HepG2 (cell line): ENCODE measurements at regions not wholly inside any gene's neighbourhood (a gene's known extent, or its start where the extent isn't known, plus 50 kb on each side); places are given as distances from the start of the nearest gene placed in this dataset.

Experiments used
- FUBP1 ChIP-seq: sonication (generic); formaldehyde crosslinking; IDR thresholded peaks from 2 replicates; pipeline ENCODE4 v1.5.1; 2020; ENCODE audit warnings: missing genetic modification reagents, mild to moderate bottlenecking, borderline replicate concordance
- GATAD2A ChIP-seq: IDR thresholded peaks from 2 replicates; pipeline ENCODE4 v1.6.1; 2016
- GMEB2 ChIP-seq: IDR thresholded peaks from 2 replicates; pipeline ENCODE4 v1.6.1; 2016; ENCODE audit warnings: missing biosample characterization, missing genetic modification reagents, low read depth
- KMT2A ChIP-seq: sonication (generic); formaldehyde crosslinking; IDR thresholded peaks from 2 replicates; pipeline ENCODE4 v1.4.0; 2020; ENCODE audit warnings: missing genetic modification reagents
- SNAI1 ChIP-seq: sonication (generic); formaldehyde crosslinking; IDR thresholded peaks from 2 replicates; pipeline ENCODE4 v1.5.0; 2020; ENCODE audit warnings: mild to moderate bottlenecking, missing genetic modification reagents, borderline replicate concordance
- TRAFD1 ChIP-seq: sonication (generic); formaldehyde crosslinking; IDR thresholded peaks from 2 replicates; pipeline ENCODE4 v1.5.1; 2020; ENCODE audit warnings: missing genetic modification reagents, mild to moderate bottlenecking, borderline replicate concordance
- ZEB1 ChIP-seq: IDR thresholded peaks from 2 replicates; pipeline ENCODE4 v1.6.1; 2012; ENCODE audit warnings: mild to moderate bottlenecking, low read depth, inconsistent platforms; ENCODE audit not compliant: insufficient replicate concordance
- ZNF225 ChIP-seq: sonication (generic); formaldehyde crosslinking; IDR thresholded peaks from 2 replicates; pipeline ENCODE4 v1.4.0; 2020; ENCODE audit warnings: mild to moderate bottlenecking, missing genetic modification reagents
- ZNF343 ChIP-seq: sonication (generic); formaldehyde crosslinking; IDR thresholded peaks from 2 replicates; pipeline ENCODE4 v1.4.0; 2020; ENCODE audit warnings: mild to moderate bottlenecking, missing genetic modification reagents
- ZNF569 ChIP-seq: sonication (generic); formaldehyde crosslinking; IDR thresholded peaks from 2 replicates; pipeline ENCODE4 v1.5.0; 2020; ENCODE audit warnings: mild to moderate bottlenecking, missing genetic modification reagents, moderate library complexity, borderline replicate concordance
- ZNF703 ChIP-seq: sonication (generic); formaldehyde crosslinking; IDR thresholded peaks from 2 replicates; pipeline ENCODE4 v1.5.1; 2020; ENCODE audit warnings: missing genetic modification reagents, mild to moderate bottlenecking, moderate library complexity, borderline replicate concordance
- ZNF766 ChIP-seq: sonication (generic); formaldehyde crosslinking; IDR thresholded peaks from 2 replicates; pipeline ENCODE4 v1.5.0; 2020; ENCODE audit warnings: missing genetic modification reagents, borderline replicate concordance
- TF ChIP-seq, protein P1 (sequence below): sonication (generic); formaldehyde crosslinking; IDR thresholded peaks from 2 replicates; pipeline ENCODE4 v1.8.0; 2023; ENCODE audit warnings: mild to moderate bottlenecking, missing genetic modification reagents
- TF ChIP-seq, protein P2 (sequence below): sonication (generic); formaldehyde crosslinking; IDR thresholded peaks from 2 replicates; pipeline ENCODE4 v1.8.1; 2023; ENCODE audit warnings: mild to moderate bottlenecking, moderate library complexity, missing genetic modification reagents

DNA sequence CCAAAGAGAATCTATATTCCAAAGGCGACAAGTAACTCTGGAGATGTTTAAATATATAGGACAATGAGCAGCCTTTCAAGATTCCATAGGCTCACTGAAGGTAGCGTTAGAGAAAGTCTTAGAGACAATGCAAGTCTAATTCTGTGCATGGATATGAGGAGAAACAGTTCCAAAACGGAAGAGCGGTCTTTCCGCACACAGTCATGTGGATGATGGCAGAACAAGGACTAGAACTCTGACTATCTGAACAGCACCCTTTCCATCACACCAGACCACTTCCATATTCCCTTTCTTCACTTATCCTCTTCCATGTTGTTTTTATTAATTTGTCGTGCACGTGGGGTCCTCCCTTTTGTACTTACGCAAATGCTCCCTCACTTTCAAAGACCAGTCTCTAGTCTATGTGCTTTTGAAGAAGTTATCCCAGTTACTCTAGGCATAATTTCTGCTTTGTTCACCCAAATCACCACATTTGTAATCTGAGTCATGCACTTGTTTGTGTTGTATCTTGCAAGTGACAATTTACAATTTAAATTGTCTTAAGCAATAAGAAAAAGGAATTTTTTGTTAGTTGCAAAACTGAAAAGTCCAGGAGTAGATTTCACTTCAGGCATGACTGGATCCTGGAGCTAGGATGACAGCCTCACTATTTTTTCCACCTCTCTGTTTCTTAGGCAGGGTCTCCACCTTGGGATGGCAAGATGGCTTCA, 116.0 kb upstream of the ADRA1B start (continued):
- no peak for TF ChIP-seq GMEB2 (CRISPR knock-in tag)
- no peak for TF ChIP-seq ZEB1
- TF ChIP-seq, protein P1, sequence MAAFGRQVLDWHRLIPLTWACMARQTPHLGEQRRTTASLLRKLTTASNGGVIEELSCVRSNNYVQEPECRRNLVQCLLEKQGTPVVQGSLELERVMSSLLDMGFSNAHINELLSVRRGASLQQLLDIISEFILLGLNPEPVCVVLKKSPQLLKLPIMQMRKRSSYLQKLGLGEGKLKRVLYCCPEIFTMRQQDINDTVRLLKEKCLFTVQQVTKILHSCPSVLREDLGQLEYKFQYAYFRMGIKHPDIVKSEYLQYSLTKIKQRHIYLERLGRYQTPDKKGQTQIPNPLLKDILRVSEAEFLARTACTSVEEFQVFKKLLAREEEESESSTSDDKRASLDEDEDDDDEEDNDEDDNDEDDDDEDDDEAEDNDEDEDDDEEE (CRISPR knock-in tag): no peak
- no peak for TF ChIP-seq TRAFD1 (CRISPR knock-in tag)
- no peak for TF ChIP-seq FUBP1
- no peak for TF ChIP-seq KMT2A (CRISPR knock-in tag)
- TF ChIP-seq ZNF225: no peak
- no peak for TF ChIP-seq GATAD2A (CRISPR knock-in tag)
- TF ChIP-seq, protein P2, sequence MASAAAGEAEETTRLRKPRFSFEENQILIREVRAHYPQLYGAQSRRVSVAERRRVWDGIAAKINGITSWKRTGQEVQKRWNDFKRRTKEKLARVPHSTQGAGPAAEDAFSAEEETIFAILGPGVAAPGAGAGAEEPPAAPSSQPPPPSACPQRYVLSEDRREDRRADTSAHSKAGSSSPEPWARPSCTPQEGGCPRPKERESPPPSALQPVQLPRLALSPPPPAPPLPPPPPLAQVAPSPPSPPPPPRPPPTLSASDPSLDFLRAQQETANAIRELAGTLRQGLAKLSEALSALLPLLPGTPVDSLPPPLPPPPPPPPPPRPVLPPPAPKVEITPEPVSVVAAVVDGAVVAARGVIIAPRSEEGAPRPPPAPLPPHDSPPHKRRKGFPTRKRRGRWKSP (CRISPR knock-in tag): no peak
- TF ChIP-seq ZNF569 (CRISPR knock-in tag): no peak
- TF ChIP-seq ZNF766: no peak
- no peak for TF ChIP-seq ZNF703 (CRISPR knock-in tag)
- TF ChIP-seq SNAI1 (CRISPR knock-in tag): no peak
- TF ChIP-seq ZNF343 (CRISPR knock-in tag): no peak
